ENCODE measurements at regions not wholly inside any gene's neighbourhood (a gene's known extent, or its start where the extent isn't known, plus 50 kb on each side); places are given as distances from the start of the nearest gene placed in this dataset.

GRCh38 chr12:124484067-124484466 is 83.3 kb downstream of the NCOR2 start:
- TF ChIP-seq CTCF (IDR thresholded peaks at IDR 0.05) (no peak), POLR2A (IDR thresholded peaks at IDR 0.05) (no peak)
